Jurkat, Clone E6-1 (cell line): ENCODE measurements at regions not wholly inside any gene's neighbourhood (a gene's known extent, or its start where the extent isn't known, plus 50 kb on each side); places are given as distances from the start of the nearest gene placed in this dataset.
"Not testable (repeated sequence)": the region's sequence is repeated elsewhere in the genome, so short reads cannot be mapped to it uniquely, and the experiment has no call there.

ENCODE experiments used
- DNase-seq: peaks from one replicate; pipeline ENCODE4 v3.0.0-alpha.2; 2011; ENCODE audit warnings: low read depth, low spot score
- H3K4me3 ChIP-seq: 2 replicates; pipeline ENCODE4 v1.5.1; 2011; ENCODE audit warnings: mild to moderate bottlenecking, low read length, control low read depth, moderate library complexity

- no peak for DNase-seq
- H3K4me3 ChIP-seq: no peak overlapping the region
These were observed 126.1 kb upstream of the FAM20C start for GRCh38 chr7:66296-66695.

GRCh38 chr7:66741-67140, 125.6 kb upstream of the FAM20C start:
- H3K4me3 ChIP-seq: no peak overlapping the region

GRCh38 chr7:67661-68395, 124.5 kb upstream of the FAM20C start:
- no peak for DNase-seq
- H3K4me3 ChIP-seq: no peak overlapping the region

More at GRCh38 chr7:66741-67140, 125.6 kb upstream of the FAM20C start:
- DNase-seq: no peak

GRCh38 chr7:68629-69028, 123.7 kb upstream of the FAM20C start:
- H3K4me3 ChIP-seq: no peak overlapping the region
- no peak for DNase-seq

- not testable (repeated sequence) for DNase-seq, H3K4me3 ChIP-seq
These were observed 123.3 kb upstream of the FAM20C start for GRCh38 chr7:69052-69451.

GRCh38 chr7:69499-70123, 122.8 kb upstream of the FAM20C start:
- not testable (repeated sequence) for H3K4me3 ChIP-seq, DNase-seq

GRCh38 chr7:70207-70606, 122.2 kb upstream of the FAM20C start:
- not testable (repeated sequence) for DNase-seq, H3K4me3 ChIP-seq

GRCh38 chr7:70989-71388, 121.4 kb upstream of the FAM20C start:
- H3K4me3 ChIP-seq, DNase-seq: not testable (repeated sequence)

- not testable (repeated sequence) for H3K4me3 ChIP-seq, DNase-seq
These were observed 119.9 kb upstream of the FAM20C start for GRCh38 chr7:72266-73057.

- DNase-seq, H3K4me3 ChIP-seq: not testable (repeated sequence)
These were observed 119.4 kb upstream of the FAM20C start for GRCh38 chr7:73058-73331.

- H3K4me3 ChIP-seq, DNase-seq: not testable (repeated sequence)
These were observed 118.3 kb upstream of the FAM20C start for GRCh38 chr7:74008-74540.

- not testable (repeated sequence) for DNase-seq, H3K4me3 ChIP-seq
These were observed 116.9 kb upstream of the FAM20C start for GRCh38 chr7:75511-75910.

- DNase-seq, H3K4me3 ChIP-seq: not testable (repeated sequence)
These were observed 116.2 kb upstream of the FAM20C start for GRCh38 chr7:76202-76601.

- not testable (repeated sequence) for DNase-seq, H3K4me3 ChIP-seq
These were observed 115.5 kb upstream of the FAM20C start for GRCh38 chr7:76829-77395.

- DNase-seq, H3K4me3 ChIP-seq: not testable (repeated sequence)
These were observed 113.5 kb upstream of the FAM20C start for GRCh38 chr7:78862-79261.

- H3K4me3 ChIP-seq, DNase-seq: not testable (repeated sequence)
These were observed 112.8 kb upstream of the FAM20C start for GRCh38 chr7:79400-80055.

- no peak for DNase-seq
- H3K4me3 ChIP-seq: no peak overlapping the region
These were observed 111.9 kb upstream of the FAM20C start for GRCh38 chr7:80259-81067.
